ENCODE measurements at regions not wholly inside any gene's neighbourhood (a gene's known extent, or its start where the extent isn't known, plus 50 kb on each side); places are given as distances from the start of the nearest gene placed in this dataset.

- no peak overlapping the region for H3K23ac ChIP-seq (ENCODE audit: insufficient read length)
- H3K18ac ChIP-seq (ENCODE audit: extremely low read depth, low read length) = no peak overlapping the region
- H3K56ac ChIP-seq (replicated peaks; ENCODE audit: insufficient read length, low read depth, low read length) = no peak overlapping the region
- H4K91ac ChIP-seq (replicated peaks; ENCODE audit: insufficient read length, low read length) = no peak overlapping the region
- ChIA-PET POLR2A (ENCODE audit: partially characterized antibody) (no interaction called here), CTCF (ENCODE audit: partially characterized antibody) (interaction anchor here (1.6 kb wide), 1 partner anchor 331 kb away, joined by 3 read pairs; no protein-coding TSS in a partner anchor)
- no peaks in the 10 kb centered on the region for H4K20me1 ChIP-seq (replicated peaks in 1 of 2; ENCODE audit: control insufficient read depth in 1 of 2, insufficient read depth in 2 of 2, low read length in 2 of 2)
- no peaks in the 10 kb centered on the region for H3K9me3 ChIP-seq (ENCODE audit: insufficient read depth in 2 of 2, low read depth in 1 of 2, low read length in 1 of 2)
- no peaks in the 10 kb centered on the region for H3K36me3 ChIP-seq (ENCODE audit: control insufficient read depth in 2 of 4, insufficient read depth in 4 of 4, low read length in 3 of 4)
- no peak overlapping the region for H3K4me3 ChIP-seq (ENCODE audit: extremely low read depth in 1 of 4, insufficient read depth in 2 of 4, low read depth in 3 of 4, low read length in 4 of 4)
- no peak overlapping the region for H2BK20ac ChIP-seq (ENCODE audit: low read length)
- H3K4me1 ChIP-seq (replicated peaks in 1 of 4; ENCODE audit: control insufficient read depth in 3 of 4, insufficient read depth in 4 of 4, low read length in 3 of 4) = no peaks in the 10 kb centered on the region; a peak in 1 of 7 replicates
- H3K79me1 ChIP-seq (ENCODE audit: low read depth, low read length) = no peaks in the 10 kb centered on the region
- H2BK5ac ChIP-seq (ENCODE audit: low read depth, low read length) = no peak overlapping the region
- H3K4ac ChIP-seq (replicated peaks; ENCODE audit: insufficient read length, low read depth, low read length) = no peak overlapping the region
- no peak overlapping the region for H4K8ac ChIP-seq (ENCODE audit: extremely low read depth, insufficient read depth, low read length)
- H3K14ac ChIP-seq (ENCODE audit: insufficient read length) = no peak overlapping the region
- no peak overlapping the region for H2BK120ac ChIP-seq (replicated peaks; ENCODE audit: low read depth, low read length)
- TF ChIP-seq EGR1 (IDR thresholded peaks at IDR 0.05; ENCODE audit: borderline replicate concordance, low read depth, low read length) (no peak), NANOG (IDR thresholded peaks at IDR 0.05; ENCODE audit: insufficient read depth, low read depth, low read length, poor library complexity, severe bottlenecking) (no peak)
- H2BK15ac ChIP-seq (ENCODE audit: low read length) = no peak overlapping the region
- H2AFZ ChIP-seq (ENCODE audit: low read length) = no peak overlapping the region
- H3K23me2 ChIP-seq (ENCODE audit: low read depth, low read length) = no peaks in the 10 kb centered on the region; the same call in 1 of the 2 replicates
- H4K5ac ChIP-seq (ENCODE audit: insufficient read length, low read depth, low read length) = no peak overlapping the region
- H2AK5ac ChIP-seq (ENCODE audit: low read depth, low read length) = no peak overlapping the region
- H3K27me3 ChIP-seq (replicated peaks in 1 of 4; ENCODE audit: control insufficient read depth in 3 of 4, extremely low read depth in 1 of 4, insufficient read depth in 3 of 4, low read length in 3 of 4) = no peaks in the 10 kb centered on the region
- FAIRE-seq = no peak
- H3K9ac ChIP-seq (replicated peaks in 1 of 4; ENCODE audit: extremely low read depth in 1 of 4, low read depth in 3 of 4, low read length in 3 of 4) = no peak overlapping the region
- H3K27ac ChIP-seq (ENCODE audit: low read depth, low read length) = no peak overlapping the region
- WGBS, 2 experiments (ENCODE audit: extremely low coverage in 1 of 2, insufficient coverage in 1 of 2, insufficient read length in 1 of 2, insufficient replicate concordance in 2 of 2, low coverage in 1 of 2, low lambda C conversion rate in 2 of 2, missing lambda C conversion rate in 1 of 2) = 82% methylated on average over 5 of the region's 5 CpGs; no CpG with 5 or more reads in 1 of the 2 experiments
- DNase-seq (ENCODE audit: low read depth in 1 of 2, low spot score in 2 of 2) = no peak
- H2BK12ac ChIP-seq (ENCODE audit: low read depth, low read length) = no peak overlapping the region
- H3K4me2 ChIP-seq (ENCODE audit: insufficient read depth in 1 of 2, low read depth in 2 of 2, low read length in 2 of 2) = no peak overlapping the region
- H3K79me2 ChIP-seq (ENCODE audit: control insufficient read depth in 1 of 2, insufficient read depth in 2 of 2, low read length in 2 of 2) = no peaks in the 10 kb centered on the region
Measured at GRCh38 chr5:74372502-74373064, 267.9 kb downstream of the ENC1 start.
